HG02981 (cell line): ENCODE measurements at regions not wholly inside any gene's neighbourhood (a gene's known extent, or its start where the extent isn't known, plus 50 kb on each side); places are given as distances from the start of the nearest gene placed in this dataset.
"Not testable (repeated sequence)": the region's sequence is repeated elsewhere in the genome, so short reads cannot be mapped to it uniquely, and the experiment has no call there.

Experiments
- ATAC-seq: cut with Tn5 transposase; IDR thresholded peaks from one replicate; pipeline ENCODE4 v1.9.1; 2021; ENCODE audit warnings: mild to moderate bottlenecking, moderate library complexity; ENCODE audit not compliant: unreplicated experiment

DNA sequence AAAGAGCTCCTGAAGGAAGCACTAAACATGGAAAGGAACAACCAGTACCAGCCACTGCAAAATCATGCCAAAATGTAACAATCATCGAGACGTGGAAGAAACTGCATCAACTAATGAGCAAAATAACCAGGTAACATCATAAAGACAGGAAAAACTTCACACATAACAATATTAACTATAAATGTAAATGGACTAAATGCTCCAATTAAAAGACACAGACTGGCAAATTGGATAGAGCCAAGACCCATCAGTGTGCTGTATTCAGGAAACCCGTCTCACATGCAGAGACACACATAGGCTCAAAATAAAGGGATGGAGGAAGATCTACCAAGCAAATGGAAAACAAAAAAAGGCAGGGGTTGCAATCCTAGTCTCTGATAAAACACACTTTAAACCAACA lies 83.9 kb upstream of the TSLP start:
- ATAC-seq: not testable (repeated sequence)

DNA sequence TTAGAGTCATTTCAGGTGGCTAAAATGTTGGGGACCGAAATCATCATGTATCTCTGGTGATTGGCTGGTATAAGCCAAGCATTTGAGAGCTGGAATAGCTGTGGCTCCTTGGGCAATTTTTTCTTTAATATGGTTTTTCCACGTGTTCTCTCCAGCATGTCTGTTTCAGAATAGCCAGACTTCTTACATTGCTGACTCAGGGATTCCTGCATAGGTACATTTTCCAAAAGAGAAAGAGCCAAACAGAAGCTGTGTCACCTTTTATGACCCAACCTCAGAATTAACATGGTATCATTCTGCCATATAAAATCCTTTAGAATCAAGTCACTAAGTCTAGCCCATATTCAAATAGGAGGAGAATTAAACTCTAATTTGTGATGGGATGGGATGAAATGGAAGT lies 74.8 kb upstream of the TSLP start:
- no peak for ATAC-seq

DNA sequence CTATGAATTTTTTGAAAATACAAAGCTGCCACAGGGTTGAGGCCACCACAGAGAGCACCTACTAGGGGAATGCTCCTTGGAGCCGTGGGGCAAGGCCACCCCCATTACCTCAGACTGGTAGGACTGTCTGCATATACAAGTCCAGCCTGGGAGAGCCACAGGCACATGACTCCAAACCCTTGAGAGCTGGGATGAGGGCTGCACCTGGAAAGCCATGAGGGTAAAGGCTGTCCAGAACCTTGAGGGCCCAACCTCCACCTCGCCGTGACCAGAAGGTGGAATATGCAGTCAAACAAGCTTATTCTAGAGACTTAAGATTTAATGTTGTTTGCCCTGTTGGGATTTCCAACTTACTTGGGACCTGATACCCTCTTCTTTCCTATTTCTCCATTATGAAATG lies 69.5 kb upstream of the TSLP start:
- no peak for ATAC-seq

DNA sequence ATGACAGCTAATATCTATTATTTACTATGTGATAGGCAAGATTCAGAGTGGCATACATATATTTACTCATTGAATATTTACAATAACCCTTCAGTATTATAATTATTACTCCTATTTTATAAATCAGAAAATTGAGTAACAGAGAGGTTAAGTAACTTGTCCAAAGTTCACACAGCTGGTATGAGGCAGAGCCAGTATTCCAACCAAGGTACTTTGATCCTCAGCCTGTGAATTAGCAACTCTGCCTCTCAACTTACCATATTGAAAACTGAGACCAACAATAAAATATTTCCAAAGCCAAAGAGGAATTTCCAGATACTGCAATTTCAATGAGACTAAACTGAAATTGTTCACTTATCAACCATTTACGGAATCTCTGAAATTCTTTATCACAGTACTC lies 67.9 kb upstream of the TSLP start:
- ATAC-seq: no peak

DNA sequence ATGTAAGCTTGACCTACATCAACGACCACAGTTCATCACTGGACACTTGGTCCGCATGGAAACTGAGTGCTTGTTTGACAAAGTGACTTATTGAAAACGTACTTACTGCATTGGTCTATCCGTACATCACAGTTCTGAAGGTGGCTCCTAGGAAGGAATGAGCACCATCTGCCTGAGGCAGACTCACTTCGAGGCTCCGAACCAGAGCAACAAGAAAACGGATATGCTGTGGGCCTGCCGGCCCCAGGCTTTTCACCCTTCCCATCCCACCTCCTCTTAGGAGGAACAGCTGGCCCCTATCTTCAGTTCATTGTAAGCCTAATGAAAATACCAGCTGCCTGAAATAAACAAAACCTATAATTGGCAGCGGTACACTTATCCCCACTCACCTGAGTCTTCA lies 67.2 kb upstream of the TSLP start:
- no peak for ATAC-seq

DNA sequence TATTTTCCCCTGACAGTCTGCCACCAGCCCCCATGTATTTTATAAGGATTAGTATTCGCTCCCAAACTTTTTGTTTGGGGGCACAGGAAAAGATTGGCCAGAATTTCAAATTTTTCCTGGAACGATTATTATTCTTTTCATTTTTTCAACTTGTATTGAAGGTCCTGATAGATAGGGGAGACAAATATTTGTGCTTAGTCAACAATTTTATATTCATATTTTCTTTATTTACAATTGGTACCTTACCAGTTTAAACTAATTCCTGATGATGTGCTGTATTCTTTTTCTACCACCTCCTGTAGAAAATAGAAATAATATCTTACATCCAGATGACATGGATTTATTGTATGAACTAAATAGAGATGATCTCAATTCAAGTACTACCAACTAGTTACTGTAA lies 60.7 kb upstream of the TSLP start:
- ATAC-seq: no peak

DNA sequence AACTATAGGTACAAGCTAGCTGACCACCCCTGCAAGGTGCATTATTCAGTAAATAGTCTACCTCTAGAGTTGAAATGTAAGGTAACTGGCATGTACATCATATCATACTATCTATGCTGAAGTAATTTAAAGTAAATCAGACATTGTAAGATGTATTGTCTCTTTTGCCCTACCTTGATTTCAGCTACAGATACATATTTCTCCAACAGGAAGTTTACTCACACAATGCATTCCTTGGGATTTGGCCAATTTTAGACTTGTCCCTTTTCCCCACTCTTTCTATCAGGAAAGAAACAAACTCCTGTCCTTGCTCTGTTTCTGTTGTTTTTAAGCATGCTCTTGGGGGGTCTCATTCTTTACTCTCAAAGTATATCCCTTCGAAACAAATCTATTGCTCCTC lies 58.5 kb upstream of the TSLP start:
- no peak for ATAC-seq

DNA sequence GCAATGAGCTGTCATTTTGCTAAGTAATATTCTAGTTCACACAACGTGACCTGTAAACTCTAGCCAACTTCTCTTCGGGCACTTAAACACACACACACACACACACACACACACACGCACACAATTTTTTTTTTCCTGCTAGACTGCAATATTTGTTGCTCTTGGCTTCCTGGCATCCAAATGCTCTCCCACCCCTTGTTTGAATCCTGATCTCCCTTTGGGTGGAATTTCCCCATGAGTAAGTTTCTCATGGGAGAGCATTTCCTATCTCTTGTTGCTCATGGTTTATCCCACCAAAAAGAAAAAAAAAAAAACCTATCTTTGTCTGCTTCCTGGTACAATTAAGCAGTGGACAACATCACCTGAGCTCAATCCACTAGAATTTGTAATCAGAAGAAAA lies 54.7 kb upstream of the TSLP start:
- no peak for ATAC-seq

DNA sequence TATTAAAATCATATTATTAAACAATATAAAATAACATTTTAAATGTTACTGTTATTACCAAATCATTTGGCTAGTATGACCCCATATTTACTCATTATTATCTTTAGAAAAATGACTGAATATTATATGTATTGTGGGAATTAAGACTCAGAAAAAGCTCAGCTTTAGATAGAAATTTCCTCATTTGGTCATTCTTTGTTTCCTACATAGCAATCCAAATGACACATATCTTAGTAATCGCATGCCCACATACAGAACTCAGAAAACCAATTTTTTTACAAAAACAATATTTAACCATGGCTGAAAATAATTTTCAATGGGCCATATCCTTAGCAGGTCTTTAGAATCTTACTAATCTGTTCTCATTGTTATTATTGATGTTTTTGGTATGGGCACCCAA lies 53.8 kb upstream of the TSLP start:
- ATAC-seq: no peak
